ENCODE measurements at regions not wholly inside any gene's neighbourhood (a gene's known extent, or its start where the extent isn't known, plus 50 kb on each side); places are given as distances from the start of the nearest gene placed in this dataset.

DNA sequence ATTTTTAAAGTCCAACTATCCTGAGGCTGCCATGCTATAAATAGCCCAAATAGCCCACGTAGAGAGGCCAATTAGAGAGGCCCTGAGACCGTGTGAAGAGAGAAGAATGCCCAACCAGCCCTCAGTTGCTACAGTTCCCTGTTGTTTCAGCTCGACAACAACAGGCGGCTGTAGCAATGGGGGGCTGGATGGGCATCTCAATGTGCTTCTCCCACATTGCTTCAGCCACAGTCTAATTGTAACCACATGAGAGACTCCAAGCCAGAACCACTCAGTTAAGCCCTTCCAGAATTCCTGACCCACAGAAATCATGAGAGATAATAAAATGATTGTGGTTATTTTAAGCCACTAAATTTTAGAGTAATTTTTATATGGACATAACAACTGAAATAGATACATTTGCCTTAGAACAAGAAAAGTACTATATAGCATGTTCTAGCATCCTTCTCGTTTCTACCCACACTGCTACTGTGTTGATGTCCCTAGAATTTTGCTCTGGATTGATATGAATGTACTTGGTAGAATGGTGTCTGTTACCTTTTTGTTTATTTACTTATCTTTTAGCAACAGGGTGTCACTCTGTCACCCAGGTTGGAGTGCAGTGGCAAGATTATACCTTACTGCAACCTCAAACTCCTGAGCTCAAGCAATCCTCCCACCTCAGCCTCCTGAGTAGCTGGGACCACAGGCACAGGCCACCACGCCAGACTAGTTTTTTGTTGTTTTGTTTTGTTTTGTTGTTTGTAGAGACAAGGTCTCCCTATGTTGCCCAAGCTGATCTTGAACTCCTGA, 436.4 kb downstream of the BCOR start:
- DNase-seq: no peak

DNA sequence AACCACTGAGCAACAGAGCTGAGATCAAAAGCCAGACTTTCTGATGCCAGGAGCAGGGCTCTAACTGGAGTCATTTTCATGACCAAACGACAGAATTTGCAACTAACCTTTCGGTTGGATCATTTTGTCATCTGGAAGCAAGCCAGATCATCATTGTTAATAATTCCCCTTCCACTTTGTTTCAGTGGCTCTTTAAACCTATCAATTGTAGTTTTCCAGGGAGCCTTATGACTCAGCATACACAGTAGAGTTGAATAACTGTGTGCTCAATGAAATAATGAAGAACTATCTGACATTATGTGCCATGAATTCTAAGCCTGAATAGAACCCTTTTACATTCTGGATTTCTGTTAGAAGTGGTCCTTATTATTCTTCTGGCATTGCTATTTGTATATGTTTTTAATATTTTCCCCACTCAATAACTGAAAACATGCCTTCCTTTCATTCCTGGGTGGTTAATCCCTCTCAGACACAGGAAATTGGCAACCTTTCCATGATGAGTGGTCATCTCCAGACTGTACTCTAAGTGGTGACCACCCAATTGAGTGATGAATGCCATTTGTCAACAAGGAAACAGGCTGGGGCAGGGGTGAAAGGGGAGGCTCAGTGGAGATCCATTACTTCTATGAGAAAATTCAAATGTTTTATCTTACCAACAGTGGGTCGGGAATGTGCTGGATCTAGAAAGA, 431.8 kb downstream of the BCOR start:
- no peak for DNase-seq

DNA sequence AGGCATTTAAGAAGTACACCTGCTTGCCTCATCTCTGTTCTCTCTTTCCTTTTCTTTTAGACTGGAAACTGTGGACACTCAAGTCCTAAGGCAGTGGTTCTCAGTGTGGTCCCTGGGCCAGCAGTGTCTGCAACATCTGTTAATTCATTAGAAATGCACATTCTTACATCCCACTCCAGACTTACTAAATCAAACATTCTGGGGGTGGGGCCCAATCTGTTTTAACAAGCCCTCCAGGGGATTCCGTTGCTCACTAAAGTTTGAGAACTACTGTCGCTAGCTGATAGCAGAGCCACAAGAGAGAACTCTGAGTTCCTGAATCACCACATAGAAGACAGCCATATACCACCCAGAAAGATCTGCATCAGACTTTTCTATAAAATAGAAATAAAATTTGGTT, 430.6 kb downstream of the BCOR start:
- no peak for DNase-seq

DNA sequence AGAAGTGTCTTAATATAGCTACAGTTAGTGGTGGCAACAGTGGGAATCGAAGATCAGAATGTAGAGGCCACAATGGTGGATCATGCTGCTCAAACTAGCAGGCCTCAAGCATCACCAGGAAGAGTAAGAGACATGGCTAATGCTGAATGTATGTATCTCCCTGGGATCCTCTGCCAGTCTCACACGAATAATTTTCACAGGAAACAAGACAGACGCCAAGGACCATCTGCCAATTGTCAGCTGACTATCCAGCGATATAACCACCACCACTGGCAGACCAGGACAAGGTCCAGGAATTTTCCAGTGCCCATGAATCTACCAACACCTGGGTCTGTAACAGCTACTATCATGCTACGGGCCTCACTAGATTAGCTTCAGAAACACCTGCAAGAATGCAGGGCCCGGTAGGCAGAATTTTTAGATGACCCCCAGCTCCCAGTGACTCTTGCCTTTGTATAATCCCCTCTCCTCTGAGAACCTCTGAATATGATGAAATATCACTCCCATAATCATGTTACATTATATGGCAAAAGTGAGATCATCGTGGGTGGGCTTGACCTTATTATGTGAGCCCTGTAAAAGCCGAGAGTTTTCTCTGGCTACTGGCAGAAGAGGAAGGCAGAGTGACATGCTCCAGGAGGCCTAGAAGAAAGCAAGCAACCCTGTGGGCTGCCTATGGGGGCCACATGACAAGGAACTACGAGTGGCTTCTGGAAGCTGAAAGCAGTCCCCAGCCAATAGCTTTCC, 429.8 kb downstream of the BCOR start:
- DNase-seq: no peak

DNA sequence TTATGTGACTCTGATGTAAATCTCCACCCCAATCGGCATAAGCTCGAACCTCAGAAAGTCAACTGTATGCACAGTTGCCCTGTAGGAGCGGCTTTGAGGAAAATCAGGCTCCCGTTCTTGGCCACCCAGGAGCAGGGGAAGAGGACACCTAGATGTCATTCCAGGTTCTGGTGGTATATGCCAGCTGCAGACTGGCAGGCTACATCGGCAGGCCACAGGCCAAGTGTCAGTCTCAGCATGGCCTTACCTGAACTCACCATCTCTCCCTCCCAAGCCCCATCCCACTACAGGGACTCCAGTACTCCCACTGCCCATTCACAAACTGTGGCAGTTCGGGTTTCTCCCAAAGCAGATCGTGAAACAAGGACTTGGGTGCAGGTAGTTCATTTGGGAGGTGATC, 428.1 kb downstream of the BCOR start:
- DNase-seq: no peak

DNA sequence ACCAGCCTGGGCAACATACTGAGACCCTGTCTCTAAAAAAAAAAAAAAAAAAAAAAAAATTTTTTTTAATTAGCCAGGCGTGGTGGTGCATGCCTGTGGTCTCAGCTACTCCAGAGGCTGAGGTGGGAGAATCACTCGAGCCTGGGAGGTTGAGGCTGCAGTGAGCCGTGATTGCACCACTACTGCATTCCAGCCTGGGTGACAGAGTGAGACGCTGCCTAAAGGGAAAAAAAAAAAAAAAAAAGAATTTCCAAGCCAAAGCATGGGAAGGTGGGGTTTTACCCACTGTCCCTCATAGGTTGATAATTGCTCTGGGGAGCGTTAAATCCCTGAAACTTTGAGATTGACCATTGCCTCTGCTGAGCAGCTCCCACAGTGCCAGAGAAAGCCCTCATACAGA, 427.5 kb downstream of the BCOR start:
- no peak for DNase-seq

DNA sequence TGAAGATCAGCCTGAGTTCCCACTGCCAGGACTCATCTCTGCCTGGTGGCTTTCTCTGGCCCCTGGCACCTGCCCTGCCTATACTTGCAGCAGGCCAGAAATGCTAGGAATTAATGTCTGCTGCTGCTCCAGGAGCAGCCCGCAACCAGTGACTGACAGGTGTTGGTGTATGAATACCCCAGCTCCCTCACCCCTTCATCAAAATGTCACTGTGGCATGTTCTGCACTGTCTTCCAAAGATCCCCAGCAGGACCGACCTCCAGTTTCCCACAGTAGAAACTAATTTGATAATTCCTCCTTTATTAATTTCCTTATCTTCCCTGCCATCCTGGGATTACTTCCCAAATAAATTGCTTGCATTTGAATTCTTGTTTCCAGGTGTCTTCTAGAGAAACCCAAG, 425.4 kb downstream of the BCOR start:
- no peak for DNase-seq

DNA sequence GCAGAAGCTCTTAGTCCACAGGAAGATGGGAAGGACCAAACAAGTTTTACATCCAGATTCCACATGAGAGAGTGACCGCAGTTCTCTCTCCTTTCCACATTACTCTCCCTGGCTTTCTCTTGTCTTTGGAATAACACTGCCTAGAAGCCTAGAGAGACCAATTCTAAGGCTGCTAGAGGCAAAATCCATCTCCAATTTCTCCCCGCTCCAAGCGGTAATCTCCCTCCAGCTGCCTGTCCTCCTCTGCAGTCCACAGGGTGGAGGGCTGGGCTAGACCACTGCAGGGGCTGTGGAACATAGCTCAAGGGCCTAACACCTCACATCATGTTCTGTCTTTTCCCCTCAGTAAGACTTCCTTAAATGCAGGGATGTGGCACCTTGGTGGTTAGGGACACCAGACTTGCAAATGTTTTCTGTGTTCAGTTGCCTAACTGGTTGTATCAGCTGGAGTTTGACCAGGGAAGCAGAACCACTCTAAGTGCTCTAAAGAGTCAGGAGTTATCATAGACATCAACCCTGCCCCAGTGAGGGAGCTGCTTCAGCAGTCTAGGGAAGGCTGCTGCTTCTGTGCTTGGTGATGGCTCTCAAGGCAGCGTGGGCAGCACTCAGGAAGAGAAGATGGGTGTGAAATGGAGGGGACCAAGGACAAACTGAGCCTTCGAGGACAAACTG, 423.1 kb downstream of the BCOR start:
- DNase-seq: no peak

DNA sequence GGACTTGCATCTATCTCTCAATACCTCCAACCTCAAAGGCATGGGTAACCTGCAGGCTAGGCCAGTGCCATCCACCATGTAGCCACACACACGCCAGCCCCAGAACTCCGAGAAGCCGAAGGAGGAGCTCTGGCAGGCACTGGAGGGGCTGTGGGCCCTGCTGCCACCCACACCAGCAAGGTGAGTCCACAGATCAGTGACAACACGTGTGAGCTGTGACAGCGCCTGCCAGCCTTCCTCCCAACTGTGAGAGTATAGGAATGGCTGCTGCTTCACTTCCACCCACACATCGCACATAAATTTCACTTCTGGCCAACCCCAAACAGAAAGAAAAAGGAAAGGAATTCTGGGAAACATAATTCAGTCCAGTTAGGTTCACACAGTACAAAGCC, 422.6 kb downstream of the BCOR start:
- DNase-seq: no peak

DNA sequence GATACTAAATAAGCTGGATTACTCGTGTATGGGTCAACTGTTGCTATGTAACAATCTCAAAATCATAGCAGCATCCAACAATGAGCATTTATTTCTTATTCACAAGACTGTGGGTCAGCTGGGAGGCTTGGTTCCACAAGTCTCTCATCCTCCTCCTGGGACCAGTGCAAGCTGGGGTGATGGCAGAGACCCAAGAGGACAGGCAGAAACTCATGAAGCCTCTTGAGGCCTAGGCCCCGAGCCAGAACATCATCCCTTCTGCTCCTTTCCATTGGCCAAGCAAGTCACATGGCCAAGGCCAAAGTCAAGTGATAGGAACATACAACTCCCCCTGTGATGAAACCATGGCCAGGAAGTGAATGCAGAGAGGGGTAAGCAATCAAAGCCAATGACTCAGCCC, 422.1 kb downstream of the BCOR start:
- no peak for DNase-seq

DNA sequence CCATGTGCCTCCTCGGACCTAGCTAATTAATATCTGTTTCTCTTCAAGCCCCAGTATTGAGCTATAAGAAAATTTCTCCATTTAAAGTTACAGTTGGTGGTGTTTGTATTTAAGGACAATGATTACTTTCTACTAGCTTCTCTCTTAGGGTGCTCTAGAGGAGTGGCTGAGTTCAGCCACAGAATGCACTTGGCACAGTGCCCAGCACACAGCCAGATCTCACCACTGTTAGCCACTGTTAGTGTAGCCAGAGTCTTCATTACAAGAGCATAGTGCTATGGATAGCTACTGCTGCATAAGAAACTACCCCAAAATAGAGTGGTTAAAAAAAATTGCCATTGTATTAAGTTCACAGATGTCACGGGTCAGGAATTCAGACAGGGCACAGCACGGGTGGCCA, 421.3 kb downstream of the BCOR start:
- DNase-seq: no peak

DNA sequence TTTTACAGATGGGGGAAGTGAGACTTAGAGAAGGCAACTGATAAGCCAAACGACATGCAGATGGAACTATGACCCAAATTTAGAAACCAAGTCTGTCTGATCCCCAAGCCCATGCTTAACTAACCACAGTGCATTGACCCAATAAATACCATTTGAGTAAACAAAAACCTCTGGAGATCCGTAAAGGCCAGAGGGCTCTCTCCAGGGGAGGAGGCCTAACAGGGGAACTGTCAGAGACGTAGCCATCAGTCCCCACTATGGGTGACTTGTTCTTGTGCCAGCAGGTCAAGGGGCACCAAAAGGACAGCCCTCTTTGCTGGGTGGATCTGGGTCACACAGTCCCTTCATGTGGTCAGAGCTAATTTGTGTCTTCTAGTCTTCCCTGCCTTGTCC, 420.2 kb downstream of the BCOR start:
- no peak for DNase-seq

DNA sequence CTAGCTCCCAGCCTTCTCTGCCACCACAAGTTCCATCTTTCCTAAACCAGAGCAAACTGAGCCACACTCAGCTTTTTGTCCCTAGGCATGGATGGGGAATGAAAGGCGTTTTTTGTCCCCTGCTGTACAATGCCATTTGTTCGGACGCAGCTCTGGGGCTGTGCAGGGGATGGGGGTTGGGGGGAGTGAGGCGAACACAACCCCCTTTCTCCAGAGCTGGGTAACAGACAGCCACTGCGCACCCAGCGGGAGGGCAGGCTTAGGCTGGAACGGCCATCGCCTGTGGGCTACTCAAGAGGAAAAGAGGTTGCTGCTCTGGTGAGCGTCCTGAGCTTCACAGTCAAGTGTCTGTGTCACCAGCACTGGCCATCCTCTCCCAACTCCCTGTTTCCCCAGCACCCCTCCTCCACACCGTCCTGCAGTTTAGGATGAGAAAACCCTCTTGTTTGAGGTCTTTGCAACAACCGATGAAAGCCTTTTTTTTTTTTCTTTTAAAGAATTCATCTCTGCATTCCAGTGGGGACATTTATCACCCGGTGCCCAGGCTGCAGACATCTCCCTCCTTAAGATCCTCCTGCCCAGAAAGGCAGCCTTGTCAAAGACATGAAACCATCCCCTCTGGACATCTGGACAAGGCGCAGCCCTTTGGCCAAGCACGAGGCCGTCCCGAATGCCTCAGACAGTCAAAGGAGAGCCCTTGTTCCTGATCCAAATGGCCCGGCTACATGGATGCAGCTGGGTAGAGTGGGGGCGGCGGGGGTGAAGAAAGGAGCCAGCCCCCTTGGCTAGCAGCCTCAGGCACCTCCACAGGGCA, 419.6 kb downstream of the BCOR start:
- DNase-seq: no peak

DNA sequence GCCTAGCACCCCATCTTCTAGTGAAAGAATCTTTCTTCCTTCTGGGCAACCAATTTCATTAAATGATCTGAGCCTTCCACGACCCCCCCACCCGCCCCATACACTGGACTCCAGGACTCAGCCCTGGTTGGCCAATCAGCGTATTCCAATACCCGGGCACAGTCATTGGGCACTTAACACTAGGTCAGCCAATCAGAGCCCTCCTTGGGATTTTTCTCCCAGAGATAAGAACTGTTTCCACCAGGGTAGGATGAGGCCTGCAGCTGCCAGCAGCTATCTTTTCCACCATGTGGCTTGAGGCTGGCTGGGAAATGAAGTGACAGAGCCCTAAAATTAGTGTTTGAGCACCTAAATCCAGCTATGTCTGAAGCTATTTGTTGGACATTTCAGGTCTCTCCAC, 418.8 kb downstream of the BCOR start:
- DNase-seq: no peak

DNA sequence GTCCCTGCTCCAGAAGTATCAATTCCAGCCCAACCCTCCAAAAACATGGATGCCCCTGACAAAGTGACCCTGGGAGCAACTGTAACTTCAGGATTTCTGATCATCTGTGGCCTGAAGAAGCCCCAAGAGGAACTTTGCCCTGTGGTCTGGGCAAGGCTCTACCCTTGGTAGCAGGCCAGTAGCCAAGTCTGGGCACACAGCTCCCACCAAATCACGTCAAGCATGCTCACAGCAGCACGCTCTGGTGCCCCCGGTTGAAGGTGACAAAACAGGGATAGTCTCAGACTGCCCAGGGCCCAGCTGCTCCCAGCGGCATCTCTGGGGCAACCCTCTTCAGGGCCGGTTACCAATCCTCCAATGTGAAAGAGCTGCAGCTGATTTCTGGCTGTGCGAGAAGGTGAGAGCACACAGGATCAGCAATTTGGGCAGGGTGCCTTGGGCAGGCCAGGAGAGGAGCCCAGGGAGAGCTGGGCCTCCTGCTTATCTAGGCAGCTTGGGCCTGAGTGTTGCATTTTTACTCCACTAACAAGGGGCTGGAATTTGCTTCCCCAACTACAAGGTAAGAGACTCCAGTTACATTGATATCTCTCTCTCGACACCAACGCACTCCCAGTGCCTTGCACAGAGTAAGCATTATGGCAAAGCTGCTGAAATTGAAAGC, 418.1 kb downstream of the BCOR start:
- no peak for DNase-seq

DNA sequence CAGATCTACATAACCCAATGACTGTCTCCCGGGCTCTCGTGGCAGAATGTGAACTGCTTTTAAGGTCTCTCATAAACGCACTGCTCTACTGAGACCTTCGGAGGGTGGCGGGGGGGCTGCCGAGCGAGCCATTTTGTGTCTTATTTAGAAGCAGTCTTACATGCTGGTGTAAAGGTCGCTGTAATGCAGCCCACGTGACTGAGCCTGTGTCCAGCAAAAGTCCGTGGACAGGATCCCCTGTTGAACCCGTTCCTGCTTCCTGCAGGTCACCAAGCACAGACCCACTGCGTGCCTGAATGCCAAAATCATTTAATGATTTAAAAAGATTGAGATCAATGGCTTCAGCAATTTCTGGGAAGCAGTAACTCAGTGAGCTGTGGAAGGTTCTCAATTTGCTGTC, 415.9 kb downstream of the BCOR start:
- DNase-seq: no peak

DNA sequence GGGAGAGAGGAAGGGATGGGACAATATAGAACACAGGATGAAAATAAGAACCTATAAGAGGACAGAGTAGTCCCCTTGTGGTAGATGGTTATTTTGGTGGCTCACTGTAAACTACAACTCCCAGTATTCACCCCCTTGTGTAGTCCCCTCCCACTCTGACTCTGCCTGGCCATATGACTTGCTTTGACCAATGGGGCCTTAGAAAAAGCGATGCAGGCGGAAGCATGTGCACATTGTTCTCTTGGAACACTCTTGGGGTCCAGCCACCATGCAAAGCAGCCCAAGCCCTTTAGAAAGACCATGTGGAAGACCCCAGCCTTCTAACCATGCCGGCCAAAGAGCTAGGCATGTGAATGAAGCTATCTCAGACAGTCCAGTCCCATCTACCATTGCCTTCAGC, 415.0 kb downstream of the BCOR start:
- no peak for DNase-seq

DNA sequence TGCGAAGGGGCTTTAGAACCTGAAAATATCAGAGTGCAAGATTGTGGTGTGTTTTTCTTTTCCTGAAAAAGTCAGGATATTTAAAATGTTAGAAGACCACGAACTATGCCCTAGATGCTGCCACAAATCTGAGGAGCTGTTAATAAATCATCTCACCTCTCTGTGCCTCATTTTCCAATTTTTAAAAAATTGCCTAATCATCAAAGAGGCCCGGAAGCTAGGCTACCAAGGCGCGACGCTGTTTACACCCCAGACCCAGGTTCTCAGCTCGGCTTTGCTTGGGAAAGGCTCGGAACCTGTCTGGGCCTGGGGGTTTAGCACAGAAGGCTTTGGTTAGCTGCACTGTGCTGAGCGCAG, 409.6 kb downstream of the BCOR start:
- no peak for DNase-seq

DNA sequence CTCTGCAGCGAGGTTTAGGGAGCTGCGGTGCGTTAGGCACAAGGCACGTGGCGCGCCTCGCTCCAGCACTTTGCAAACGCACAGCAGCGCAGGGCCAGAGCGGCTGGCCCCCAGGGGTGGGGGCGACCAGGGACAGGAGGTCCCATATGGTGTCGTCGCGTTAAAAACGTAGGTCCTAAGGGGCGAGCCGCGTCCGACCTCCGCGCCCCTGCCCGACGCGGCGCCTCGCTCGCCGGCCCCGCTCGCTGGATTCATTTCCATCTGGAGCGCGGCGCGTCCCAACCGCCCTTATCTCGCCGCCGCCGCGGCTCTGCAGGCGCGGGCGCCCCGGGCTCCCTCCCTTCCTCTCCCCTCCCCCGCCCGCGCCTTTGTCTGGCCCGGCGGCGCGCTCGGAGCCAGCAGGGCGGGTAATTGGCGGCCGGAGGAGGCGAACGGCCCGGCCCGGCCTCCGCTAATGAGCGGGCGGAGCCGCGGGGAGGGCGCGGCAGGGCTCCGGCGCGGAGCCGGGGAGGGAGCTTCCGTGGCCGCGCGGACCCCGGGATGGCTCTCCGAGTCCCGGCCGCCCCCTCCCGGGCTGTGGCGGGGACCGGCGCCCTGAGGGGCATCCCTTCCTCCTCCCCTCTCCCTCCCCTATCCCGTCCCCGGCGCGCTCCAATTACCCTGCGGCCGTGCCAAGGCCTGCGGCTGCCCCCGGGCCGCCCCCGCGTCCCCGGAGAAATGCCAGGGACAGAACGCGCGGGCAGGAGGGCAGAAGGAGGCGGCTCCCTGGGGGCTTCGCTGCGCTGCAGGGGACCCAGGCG, 409.0 kb downstream of the BCOR start:
- no peak for DNase-seq

DNA sequence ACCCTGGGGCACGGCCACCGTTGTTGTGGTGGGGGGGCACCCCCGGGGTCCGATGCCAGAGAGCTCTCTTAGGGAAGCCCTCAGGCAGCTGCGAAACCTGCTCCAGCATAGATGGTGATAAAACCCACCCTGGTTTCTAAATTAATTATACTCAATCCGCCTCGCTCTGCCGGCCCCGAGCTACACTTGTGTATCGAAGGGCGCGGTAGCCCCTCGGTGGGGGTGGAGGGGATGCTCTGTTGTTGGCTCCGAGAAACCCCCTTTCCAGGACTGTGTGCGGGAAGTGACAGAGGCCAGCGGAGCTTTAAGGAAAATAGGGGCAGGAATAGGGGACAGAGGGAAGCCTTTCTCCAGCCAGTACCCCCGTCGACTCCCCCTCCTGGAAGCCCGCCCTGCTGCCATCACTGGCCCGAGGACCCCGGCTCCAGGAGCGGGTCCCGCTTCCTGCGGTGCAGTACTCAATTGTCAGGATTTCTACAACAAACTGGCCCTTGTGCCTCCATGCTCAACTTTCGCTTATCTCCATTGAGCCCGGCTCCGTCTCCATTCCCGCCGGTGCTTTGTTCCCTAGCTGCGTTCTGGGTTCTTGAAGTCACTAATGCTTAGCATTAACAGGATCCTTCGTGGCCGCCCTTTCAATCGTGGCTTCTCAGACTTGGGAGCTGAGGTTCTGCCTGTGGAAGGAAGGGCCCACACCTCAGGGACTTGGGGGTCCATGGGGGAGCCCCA, 408.2 kb downstream of the BCOR start:
- DNase-seq: no peak
